ENCODE measurements at regions not wholly inside any gene's neighbourhood (a gene's known extent, or its start where the extent isn't known, plus 50 kb on each side); places are given as distances from the start of the nearest gene placed in this dataset.
"Not testable (repeated sequence)": the region's sequence is repeated elsewhere in the genome, so short reads cannot be mapped to it uniquely, and the experiment has no call there.

- no peak overlapping the region for H3K27ac ChIP-seq (ENCODE audit: low read depth, low read length, poor library complexity, severe bottlenecking)
- peaks cover 4% of the 10 kb centered on the region; the same call in 1 of the 2 replicates for H3K9me3 ChIP-seq (ENCODE audit: low read length)
- no peaks in the 10 kb centered on the region for H3K4me1 ChIP-seq (ENCODE audit: insufficient read depth, low read length, poor library complexity, severe bottlenecking)
- no peaks in the 10 kb centered on the region for H3K79me2 ChIP-seq (ENCODE audit: insufficient read depth, low read depth, low read length)
- no peaks in the 10 kb centered on the region for H4K20me1 ChIP-seq (ENCODE audit: insufficient read depth, low read length)
- ChIA-PET POLR2A (no interaction called here), CTCF (ENCODE audit: unreplicated experiment) (no interaction called here)
- H3K36me3 ChIP-seq (ENCODE audit: insufficient read depth, low read length) = no peaks in the 10 kb centered on the region
- H3K9me2 ChIP-seq (ENCODE audit: insufficient read depth, low read length) = no peaks in the 10 kb centered on the region
- TF ChIP-seq EZH2phosphoT487 (IDR thresholded peaks at IDR 0.05; ENCODE audit: borderline replicate concordance, low read depth, low read length) = no peak
- no peak for TF ChIP-seq CTCF (conservative IDR thresholded peaks at IDR 0.05; ENCODE audit: low read length)
- BruUV-seq (replicated peaks) = no TSS peak
- no peak for DNase-seq (ENCODE audit: low spot score)
- H2AFZ ChIP-seq (ENCODE audit: low read length) = no peak overlapping the region
- intact Hi-C loops (cut with micrococcal nuclease; ENCODE audit: unreplicated experiment) = no loop called here
- H3K4me2 ChIP-seq (ENCODE audit: low read length) = no peak overlapping the region
- H3K4me3 ChIP-seq (ENCODE audit: low read depth, low read length, poor library complexity, severe bottlenecking) = no peak overlapping the region
These were observed 274.3 kb upstream of the XYLT1 start for GRCh38 chr16:17744921-17745572.

- Histone ChIP-seq H3K4me2 (ENCODE audit: low read length) (no peak overlapping the region), H2AFZ (ENCODE audit: low read length) (no peak overlapping the region), H3K79me2 (ENCODE audit: insufficient read depth, low read depth, low read length) (no peaks in the 10 kb centered on the region), H3K9me3 (ENCODE audit: low read length) (no peaks in the 10 kb centered on the region), H4K20me1 (ENCODE audit: insufficient read depth, low read length) (no peaks in the 10 kb centered on the region), H3K4me3 (ENCODE audit: low read depth, low read length, poor library complexity, severe bottlenecking) (no peak overlapping the region), H3K9me2 (ENCODE audit: insufficient read depth, low read length) (no peaks in the 10 kb centered on the region), H3K36me3 (ENCODE audit: insufficient read depth, low read length) (no peaks in the 10 kb centered on the region), H3K4me1 (ENCODE audit: insufficient read depth, low read length, poor library complexity, severe bottlenecking) (no peaks in the 10 kb centered on the region), H3K27ac (ENCODE audit: low read depth, low read length, poor library complexity, severe bottlenecking) (no peak overlapping the region)
- intact Hi-C loops (cut with micrococcal nuclease; ENCODE audit: unreplicated experiment) = no loop called here
- BruUV-seq (replicated peaks) = no TSS peak
- CTCF ChIA-PET (ENCODE audit: unreplicated experiment) = no interaction called here
- DNase-seq (ENCODE audit: low spot score) = no peak
- POLR2A ChIA-PET = no interaction called here
- TF ChIP-seq EZH2phosphoT487 (IDR thresholded peaks at IDR 0.05; ENCODE audit: borderline replicate concordance, low read depth, low read length) (no peak), CTCF (conservative IDR thresholded peaks at IDR 0.05; ENCODE audit: low read length) (no peak)
These were observed 272.8 kb upstream of the XYLT1 start for GRCh38 chr16:17743578-17743977.

- TF ChIP-seq CTCF (conservative IDR thresholded peaks at IDR 0.05; ENCODE audit: low read length) (no peak), EZH2phosphoT487 (IDR thresholded peaks at IDR 0.05; ENCODE audit: borderline replicate concordance, low read depth, low read length) (no peak)
- Histone ChIP-seq H3K79me2 (ENCODE audit: insufficient read depth, low read depth, low read length) (no peaks in the 10 kb centered on the region), H2AFZ (ENCODE audit: low read length) (no peak overlapping the region), H3K9me2 (ENCODE audit: insufficient read depth, low read length) (no peaks in the 10 kb centered on the region), H3K4me2 (ENCODE audit: low read length) (no peak overlapping the region), H3K4me1 (ENCODE audit: insufficient read depth, low read length, poor library complexity, severe bottlenecking) (no peaks in the 10 kb centered on the region), H3K4me3 (ENCODE audit: low read depth, low read length, poor library complexity, severe bottlenecking) (no peak overlapping the region), H3K27ac (ENCODE audit: low read depth, low read length, poor library complexity, severe bottlenecking) (no peak overlapping the region), H4K20me1 (ENCODE audit: insufficient read depth, low read length) (no peaks in the 10 kb centered on the region), H3K9me3 (ENCODE audit: low read length) (no peaks in the 10 kb centered on the region), H3K36me3 (ENCODE audit: insufficient read depth, low read length) (no peaks in the 10 kb centered on the region)
- intact Hi-C loops (cut with micrococcal nuclease; ENCODE audit: unreplicated experiment) = no loop called here
- no peak for DNase-seq (ENCODE audit: low spot score)
- BruUV-seq (replicated peaks) = no TSS peak
- CTCF ChIA-PET (ENCODE audit: unreplicated experiment) = no interaction called here
- POLR2A ChIA-PET = no interaction called here
These were observed 272.4 kb upstream of the XYLT1 start for GRCh38 chr16:17743158-17743557.

- H3K36me3 ChIP-seq (ENCODE audit: insufficient read depth, low read length); BruUV-seq (replicated peaks); intact Hi-C loops (cut with micrococcal nuclease; ENCODE audit: unreplicated experiment); H3K4me1 ChIP-seq (ENCODE audit: insufficient read depth, low read length, poor library complexity, severe bottlenecking); H2AFZ ChIP-seq (ENCODE audit: low read length); H3K9me3 ChIP-seq (ENCODE audit: low read length); H3K9me2 ChIP-seq (ENCODE audit: insufficient read depth, low read length); H3K79me2 ChIP-seq (ENCODE audit: insufficient read depth, low read depth, low read length); CTCF ChIA-PET (ENCODE audit: unreplicated experiment); H3K27ac ChIP-seq (ENCODE audit: low read depth, low read length, poor library complexity, severe bottlenecking); H3K4me3 ChIP-seq (ENCODE audit: low read depth, low read length, poor library complexity, severe bottlenecking); H4K20me1 ChIP-seq (ENCODE audit: insufficient read depth, low read length); H3K4me2 ChIP-seq (ENCODE audit: low read length); POLR2A ChIA-PET; DNase-seq (ENCODE audit: low spot score): not testable (repeated sequence)
These were observed 264.3 kb upstream of the XYLT1 start for GRCh38 chr16:17735099-17735498.
